ENCODE measurements at regions not wholly inside any gene's neighbourhood (a gene's known extent, or its start where the extent isn't known, plus 50 kb on each side); places are given as distances from the start of the nearest gene placed in this dataset.
A peak's percentile ranks its signal among the peaks of the same experiment; 100 is the strongest.

GRCh38 chr11:45483416-45483815 is 182.0 kb downstream of the CHST1 start:
- intact Hi-C loops (cut with DNase I): no loop called here
- no peak for DNase-seq

- no peak for DNase-seq
- intact Hi-C loops (cut with DNase I): no loop called here
Measured at GRCh38 chr11:45482331-45482730, 183.1 kb downstream of the CHST1 start.

DNA sequence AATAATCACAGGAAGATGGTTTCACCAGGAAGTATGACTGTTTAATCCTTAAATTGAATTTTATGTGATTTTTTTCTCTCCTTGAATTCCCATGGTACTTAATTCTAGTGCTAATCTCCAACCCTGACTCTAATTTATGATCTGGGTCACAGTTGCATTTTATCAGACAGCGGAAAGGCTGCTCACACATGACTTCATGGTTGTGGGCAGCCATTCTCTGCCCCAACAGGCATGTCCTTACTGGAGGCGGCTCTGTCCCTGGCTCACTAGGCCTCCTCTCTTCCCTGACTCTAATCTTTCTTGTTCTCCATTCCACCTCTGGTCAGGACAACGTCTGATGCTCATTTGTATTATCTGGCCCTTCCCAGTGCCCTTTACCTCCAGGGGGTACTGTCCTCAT is 184.4 kb downstream of the CHST1 start:
- no peak for DNase-seq
- intact Hi-C loops (cut with DNase I): no loop called here

- intact Hi-C loops (cut with DNase I): no loop called here
Measured at GRCh38 chr11:45477588-45477987, 187.8 kb downstream of the CHST1 start.

GRCh38 chr11:45476126-45476525 is 189.3 kb downstream of the CHST1 start:
- DNase-seq: no peak
- intact Hi-C loops (cut with DNase I): no loop called here

More at GRCh38 chr11:45477588-45477987, 187.8 kb downstream of the CHST1 start:
- no peak for DNase-seq

- intact Hi-C loops (cut with DNase I): loop anchor here (2.0 kb wide), 1 partner anchor 22 kb away; no protein-coding TSS in a partner anchor
- peak in 1 of 10 donors; percentile 40 for DNase-seq
Measured at GRCh38 chr11:45475173-45475572, 189.0 kb upstream of the SYT13 start.

- DNase-seq: no peak
- intact Hi-C loops (cut with DNase I): no loop called here
Measured at GRCh38 chr11:45473341-45473895, 187.3 kb upstream of the SYT13 start.

DNA sequence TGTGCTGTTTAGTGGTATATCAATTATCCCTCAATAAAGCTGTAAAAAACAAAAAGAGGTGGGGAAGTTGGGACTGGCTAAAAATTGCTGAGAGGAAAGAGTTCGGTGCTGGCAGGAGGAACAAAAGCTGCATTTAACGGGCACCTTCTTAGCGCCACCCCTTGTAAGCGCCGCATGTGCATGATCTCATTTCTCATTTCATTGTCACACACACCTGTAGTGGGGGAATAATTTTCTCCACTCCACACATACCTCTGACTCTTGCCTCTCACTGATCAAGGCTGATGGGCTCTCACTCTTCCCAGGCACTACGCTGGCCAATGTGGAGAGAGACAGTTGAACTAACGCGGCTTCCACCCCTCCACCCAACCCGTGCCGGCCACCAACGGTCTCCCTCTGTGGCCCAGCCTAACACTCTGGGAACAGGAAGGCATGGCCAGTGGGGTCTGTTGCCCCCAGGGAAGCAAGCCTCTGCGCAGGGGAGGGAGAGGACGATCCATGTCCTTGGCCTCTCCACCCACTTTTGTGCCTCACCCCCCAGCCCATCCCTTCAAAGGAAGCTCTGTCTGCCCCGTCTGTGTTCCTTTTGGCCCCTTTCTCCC is 186.7 kb upstream of the SYT13 start:
- intact Hi-C loops (cut with DNase I): no loop called here
- peak in 1 of 10 donors; percentile 39 for DNase-seq

DNA sequence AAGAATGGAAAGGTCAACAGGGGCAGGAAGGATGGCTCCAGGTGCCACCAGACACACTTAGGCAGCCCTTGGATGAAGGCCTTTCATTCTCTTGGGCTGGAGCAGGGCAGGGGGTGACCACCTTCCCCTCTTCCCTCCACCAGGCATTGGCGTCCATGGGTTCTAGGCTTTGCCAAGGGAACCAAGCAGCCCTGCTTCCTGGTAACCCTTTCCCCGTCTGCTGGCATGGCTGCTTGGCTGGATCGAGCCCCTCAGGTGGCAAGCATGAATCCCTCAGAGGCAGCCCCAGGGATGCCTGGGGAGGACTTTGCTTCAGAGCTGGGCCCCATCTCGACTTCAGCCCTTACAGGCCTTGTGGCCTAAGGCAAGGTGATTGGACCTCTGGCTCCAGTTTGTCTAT is 185.1 kb upstream of the SYT13 start:
- DNase-seq: peak in 2 of 10 donors; percentile 21 to 62
- intact Hi-C loops (cut with DNase I): no loop called here

GRCh38 chr11:45470794-45471167 is 184.6 kb upstream of the SYT13 start:
- intact Hi-C loops (cut with DNase I): no loop called here
- DNase-seq: peak in 1 of 10 donors; percentile 21

- intact Hi-C loops (cut with DNase I): no loop called here
Measured at GRCh38 chr11:45470151-45470793, 184.1 kb upstream of the SYT13 start.

GRCh38 chr11:45468267-45468856 is 182.2 kb upstream of the SYT13 start:
- intact Hi-C loops (cut with DNase I): no loop called here
- peak in 2 of 10 donors; percentile 11 to 50 for DNase-seq

More at GRCh38 chr11:45470151-45470793, 184.1 kb upstream of the SYT13 start:
- peak in 3 of 10 donors; percentile 22 to 67 (median 49) for DNase-seq

DNA sequence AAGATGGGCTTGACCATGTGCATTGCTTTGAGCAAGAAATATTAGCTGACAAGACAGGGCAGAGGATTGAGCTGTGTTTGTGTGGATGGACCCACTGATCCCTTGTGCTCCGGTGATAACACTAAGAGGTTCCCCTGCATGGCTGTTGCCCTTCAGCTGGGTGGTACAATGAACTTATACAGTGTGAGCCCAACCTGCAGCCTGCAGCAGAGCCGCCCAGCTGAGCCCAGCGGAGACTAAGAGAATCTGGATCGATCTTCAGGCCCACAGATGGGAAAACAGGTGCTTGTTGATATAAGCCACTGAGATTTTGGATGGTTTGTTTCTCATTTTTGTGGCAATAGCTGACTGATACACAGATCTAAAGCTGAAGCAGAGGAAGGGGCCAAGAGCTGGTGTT is 177.4 kb upstream of the SYT13 start:
- intact Hi-C loops (cut with DNase I): no loop called here
- DNase-seq: peak in 1 of 10 donors; percentile 32

GRCh38 chr11:45461514-45461913 is 175.4 kb upstream of the SYT13 start:
- intact Hi-C loops (cut with DNase I): no loop called here
- DNase-seq: peak in 1 of 10 donors; percentile 68

- no peak for DNase-seq
Measured at GRCh38 chr11:45459491-45459890, 173.3 kb upstream of the SYT13 start.

GRCh38 chr11:45458269-45458668 is 172.1 kb upstream of the SYT13 start:
- intact Hi-C loops (cut with DNase I): no loop called here
- DNase-seq: no peak

More at GRCh38 chr11:45459491-45459890, 173.3 kb upstream of the SYT13 start:
- intact Hi-C loops (cut with DNase I): no loop called here

DNA sequence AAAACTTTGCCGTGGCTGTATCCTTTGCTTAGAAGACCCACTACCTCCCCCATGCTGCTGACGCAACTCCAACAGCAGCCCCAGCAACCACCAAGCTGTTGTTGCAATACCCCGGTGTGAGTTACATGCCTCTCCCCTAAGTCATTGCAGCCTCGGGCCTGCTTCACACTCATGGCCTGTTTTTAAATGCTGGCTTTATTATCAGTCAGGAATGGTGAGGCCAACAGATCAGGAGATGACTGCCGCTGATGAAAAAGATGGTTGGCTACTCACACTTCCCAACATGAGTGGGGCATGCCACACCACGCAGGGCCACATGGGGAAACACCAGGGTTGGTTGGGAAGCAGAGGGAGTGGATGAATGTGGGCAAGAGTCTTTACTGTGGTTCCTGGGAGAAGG is 171.5 kb upstream of the SYT13 start:
- intact Hi-C loops (cut with DNase I): no loop called here
- DNase-seq: no peak

DNA sequence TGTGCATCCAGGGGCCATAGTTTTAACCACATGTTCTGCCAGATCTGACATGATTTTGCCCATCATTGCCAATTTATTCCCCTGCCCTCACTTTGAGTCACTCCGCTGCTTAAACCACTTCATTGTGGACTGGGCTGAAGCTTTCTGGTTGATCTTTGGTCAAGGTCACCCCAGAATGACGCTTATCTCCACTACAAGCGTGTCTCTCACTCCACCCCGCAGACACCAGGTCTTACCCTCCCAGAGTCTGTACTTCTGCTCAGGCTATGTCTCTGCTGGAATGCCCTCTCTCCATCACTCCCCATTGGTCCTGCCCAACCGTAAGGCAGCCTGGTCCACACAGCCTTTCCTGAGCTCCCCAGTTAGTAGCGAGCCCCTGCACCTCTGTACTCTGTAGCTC is 170.5 kb upstream of the SYT13 start:
- intact Hi-C loops (cut with DNase I): no loop called here
- DNase-seq: no peak

DNA sequence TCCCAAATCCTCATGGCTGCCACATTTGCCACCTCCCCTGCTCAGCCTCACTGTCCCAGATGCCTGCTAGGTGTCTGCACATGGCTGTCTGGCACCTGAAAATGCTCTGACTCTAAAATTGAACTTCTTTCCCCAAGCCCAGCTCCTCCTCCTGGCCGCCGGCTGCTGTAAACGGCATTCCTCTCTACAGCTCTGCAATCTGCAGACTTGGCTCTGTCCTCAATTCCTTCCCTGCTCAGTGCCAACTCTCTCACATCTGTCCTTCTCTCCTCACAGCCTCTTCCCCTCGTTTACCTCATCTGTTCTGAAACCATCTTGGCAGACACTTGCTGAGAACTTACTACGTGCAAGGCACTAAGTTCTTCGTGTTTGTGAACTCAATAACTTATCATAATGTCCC is 169.4 kb upstream of the SYT13 start:
- peak in 6 of 10 donors; percentile 36 to 90 (median 71) for DNase-seq
- intact Hi-C loops (cut with DNase I): no loop called here

- DNase-seq: no peak
- intact Hi-C loops (cut with DNase I): no loop called here
Measured at GRCh38 chr11:45454917-45455401, 168.8 kb upstream of the SYT13 start.

- no peak for DNase-seq
- intact Hi-C loops (cut with DNase I): loop anchor here (2.0 kb wide), 1 partner anchor 21 kb away; no protein-coding TSS in a partner anchor
Measured at GRCh38 chr11:45453721-45454120, 167.6 kb upstream of the SYT13 start.

All from posterior cingulate gyrus (tissue), 11 donors.